Stimulated activated naive CD4-positive, alpha-beta T cell treated with Interleukin-2 at 50 U/mL for 16 hours (primary cell): ENCODE measurements at regions not wholly inside any gene's neighbourhood (a gene's known extent, or its start where the extent isn't known, plus 50 kb on each side); places are given as distances from the start of the nearest gene placed in this dataset.
"Not testable (repeated sequence)": the region's sequence is repeated elsewhere in the genome, so short reads cannot be mapped to it uniquely, and the experiment has no call there.

Source experiments
- DNase-seq: peaks from one replicate; lab custom pipeline; 2025; lab: John Stamatoyannopoulos, UW

DNA sequence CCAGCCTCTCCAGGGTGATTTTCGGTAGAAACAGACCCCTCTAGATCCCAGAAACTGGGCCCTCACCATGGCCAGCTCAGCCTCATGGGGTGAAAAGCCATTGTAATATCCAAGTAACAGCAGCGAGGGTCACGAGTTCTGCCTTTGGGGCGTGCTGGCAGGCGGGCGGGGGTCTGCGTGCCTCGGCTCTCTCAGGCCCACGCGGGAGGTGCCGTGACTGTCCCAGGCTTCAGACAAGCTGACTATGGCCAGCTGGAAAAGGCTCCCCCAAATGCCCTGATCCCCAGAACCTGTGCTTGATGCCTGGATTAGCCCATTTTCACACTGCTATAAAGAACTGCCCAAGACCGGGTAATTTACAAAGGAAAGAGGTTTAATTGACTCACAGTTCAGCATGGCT is 160.2 kb downstream of the LAT start:
- not testable (repeated sequence) for DNase-seq

DNA sequence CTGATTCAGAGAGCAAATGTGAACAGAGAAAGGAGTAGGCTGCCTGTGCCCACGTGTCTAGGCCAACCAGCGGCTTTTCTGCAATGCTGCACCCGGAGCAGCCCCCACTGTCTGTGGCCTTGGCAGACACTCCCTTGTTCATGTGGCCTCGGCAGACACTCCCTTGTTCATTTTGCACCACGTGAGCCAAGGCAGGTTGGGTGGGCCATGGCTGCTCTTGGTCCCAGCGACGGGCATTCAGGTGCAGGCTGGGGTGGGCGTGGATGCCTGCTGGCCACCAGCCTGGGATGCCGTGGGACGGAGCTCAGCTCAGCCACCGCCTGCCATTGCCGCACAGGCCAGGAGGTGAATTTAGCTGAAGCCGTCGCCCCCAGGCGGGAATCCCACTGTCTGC is 159.8 kb downstream of the LAT start:
- DNase-seq, result not testable (repeated sequence)

DNA sequence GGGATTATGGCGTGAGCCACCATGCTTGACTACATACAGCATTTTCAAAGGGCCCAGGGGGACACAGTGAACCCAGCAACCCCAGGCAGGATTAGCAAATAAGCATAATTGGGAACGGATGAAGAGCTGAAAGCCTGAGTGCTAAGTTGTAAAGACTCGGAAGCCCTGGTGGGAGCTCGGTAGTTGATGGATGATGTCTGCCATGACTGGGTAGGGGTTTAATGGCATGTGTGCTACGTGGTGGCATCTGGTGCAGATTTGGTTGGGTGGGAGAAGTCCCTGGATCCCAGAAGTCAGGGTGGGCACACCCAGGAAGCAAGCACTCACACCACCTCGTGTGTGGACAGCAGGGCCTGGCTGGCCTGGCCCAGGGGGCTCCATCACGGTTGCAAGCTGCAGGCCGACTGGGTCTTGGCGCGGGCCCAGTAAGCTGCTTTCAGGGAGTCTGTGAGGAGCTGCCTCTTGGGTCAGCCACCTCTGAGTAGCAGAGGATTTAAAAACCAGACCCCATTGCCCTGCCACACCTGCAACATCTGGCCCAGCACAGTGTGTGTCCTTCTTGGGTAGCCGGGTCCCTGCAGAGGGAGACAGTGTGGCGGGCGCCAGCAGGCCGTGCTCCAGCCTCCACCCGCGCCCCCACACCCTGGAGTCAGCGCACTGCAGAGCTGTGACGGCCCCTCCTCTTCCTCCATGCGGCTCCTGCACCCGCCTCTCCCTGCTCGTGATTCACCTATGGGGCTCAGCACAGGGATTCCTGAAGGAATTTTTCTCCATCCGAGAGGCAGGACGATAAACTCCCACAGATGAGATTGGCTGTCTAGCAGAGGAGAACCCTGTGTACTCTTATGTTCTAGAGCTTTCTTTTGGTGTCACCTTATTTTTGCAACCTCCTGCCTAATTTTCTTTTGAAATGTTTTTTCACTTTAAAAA is 159.2 kb downstream of the LAT start:
- DNase-seq, result not testable (repeated sequence)

DNA sequence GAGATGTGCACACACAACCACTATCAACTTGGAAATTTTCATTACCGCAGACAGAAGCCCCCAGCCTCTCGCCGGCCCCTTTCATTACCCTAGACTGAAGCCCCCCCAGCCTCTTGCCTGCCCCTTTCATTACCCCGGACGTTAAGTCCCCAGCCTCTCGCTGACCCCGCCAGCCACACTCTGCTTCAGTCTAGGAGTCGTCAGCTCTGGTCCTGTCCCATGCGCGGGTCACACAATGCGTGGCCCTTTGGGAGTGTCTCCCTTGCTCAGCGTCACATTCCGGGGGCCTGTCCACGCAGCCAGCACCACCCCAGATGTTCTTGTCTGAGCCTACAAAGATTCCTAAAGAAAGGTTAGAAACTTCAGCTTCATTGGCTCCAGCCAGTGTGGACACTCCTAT is 157.7 kb downstream of the LAT start:
- not testable (repeated sequence) for DNase-seq

DNA sequence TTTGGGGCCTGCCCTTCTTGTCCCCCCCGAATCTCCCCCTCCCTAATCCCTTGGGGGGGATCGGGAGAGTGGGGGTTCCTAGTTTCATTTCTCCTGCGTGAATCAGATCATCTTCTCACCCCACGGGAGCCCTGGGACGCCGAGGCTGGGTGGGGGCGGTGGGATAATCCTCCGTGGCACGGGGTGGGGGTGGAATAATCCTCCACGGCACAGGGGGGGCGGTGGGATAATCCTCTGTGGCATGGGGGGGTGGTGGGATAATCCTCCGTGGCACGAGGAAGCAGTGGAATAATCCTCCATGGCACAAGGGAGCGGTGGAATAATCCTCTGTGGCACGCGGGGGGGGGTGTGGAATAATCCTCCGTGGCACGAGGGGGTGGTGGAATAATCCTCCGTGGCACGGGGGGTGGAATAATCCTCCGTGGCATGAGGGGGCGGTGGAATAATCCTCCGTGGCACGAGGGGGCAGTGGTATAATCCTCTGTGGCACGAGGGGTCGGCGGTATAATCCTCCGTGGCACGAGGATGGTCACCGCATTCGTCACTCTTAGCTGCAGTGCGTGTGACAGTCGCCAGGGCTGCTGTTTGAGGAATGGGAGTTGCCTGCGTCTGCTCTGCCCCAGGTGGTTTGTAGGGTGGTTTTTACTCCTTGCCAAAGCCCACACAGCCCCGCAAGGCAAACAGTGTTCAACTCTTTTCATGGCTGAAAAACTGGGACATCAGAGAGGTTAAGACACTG is 156.9 kb downstream of the LAT start:
- DNase-seq, result no peak

DNA sequence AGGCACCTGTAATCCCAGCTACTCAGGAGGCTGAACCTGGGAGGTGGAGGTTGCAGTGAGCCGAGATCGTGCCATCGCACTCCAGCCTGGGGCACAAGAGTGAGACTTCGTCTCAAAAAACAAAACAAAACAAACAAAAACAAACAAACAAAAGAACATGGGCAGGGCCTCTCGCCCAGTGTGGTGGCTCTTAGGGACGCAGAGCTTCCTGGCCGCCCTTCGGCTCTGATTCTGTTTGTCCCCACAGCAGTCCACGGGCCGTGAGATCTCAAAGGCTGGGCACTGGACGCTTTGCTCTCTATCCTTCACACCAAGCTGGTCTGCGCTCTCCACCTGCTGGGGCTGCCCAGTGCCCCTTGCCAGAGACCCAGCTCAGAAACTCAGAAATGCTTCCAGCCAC is 156.3 kb downstream of the LAT start:
- not testable (repeated sequence) for DNase-seq

DNA sequence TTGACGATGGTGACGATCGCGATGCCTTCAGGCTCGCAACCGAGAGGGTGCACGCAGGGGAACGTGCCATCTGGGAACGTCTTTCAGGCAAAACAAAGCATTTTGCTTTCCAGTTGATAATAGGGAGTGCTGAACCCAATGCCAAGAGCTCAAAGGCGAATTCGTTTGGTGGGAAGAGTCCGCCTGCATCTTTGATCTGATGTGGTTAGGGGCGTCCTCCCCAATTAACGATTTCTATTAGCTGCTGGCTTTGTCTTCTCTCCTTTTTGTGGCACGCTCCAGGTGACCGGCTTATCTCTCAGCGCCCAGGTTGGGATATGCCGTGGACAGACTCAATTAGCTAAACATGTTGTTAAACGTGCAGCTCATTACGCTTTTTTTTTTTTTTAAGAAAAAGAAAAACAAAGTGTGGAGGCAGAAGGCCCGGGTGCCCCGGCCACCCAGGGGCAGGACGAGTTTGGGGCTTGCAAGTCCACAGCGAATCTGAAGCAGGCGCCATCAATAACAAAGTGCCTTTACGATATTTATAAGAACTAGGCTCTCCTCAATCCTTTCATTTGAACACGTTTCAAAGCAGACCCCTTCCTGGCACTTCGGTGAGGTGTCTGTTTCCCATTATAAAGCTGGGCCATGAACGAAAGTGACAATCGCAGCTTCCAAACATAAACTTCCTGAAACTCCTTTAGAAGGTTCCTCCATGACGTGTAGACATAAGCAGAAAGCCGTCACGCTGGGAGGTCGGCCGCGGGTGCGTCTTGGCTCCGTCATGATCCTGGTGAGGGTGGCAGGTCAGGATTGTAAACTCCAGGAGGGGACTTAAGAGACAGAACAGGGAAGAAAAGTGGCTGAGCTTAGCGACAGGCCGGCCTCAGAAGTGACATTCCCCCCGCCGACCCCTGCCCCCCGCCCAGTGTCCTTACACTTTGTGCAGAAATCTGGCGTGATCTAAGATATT is 155.3 kb downstream of the LAT start:
- DNase-seq, result not testable (repeated sequence)

DNA sequence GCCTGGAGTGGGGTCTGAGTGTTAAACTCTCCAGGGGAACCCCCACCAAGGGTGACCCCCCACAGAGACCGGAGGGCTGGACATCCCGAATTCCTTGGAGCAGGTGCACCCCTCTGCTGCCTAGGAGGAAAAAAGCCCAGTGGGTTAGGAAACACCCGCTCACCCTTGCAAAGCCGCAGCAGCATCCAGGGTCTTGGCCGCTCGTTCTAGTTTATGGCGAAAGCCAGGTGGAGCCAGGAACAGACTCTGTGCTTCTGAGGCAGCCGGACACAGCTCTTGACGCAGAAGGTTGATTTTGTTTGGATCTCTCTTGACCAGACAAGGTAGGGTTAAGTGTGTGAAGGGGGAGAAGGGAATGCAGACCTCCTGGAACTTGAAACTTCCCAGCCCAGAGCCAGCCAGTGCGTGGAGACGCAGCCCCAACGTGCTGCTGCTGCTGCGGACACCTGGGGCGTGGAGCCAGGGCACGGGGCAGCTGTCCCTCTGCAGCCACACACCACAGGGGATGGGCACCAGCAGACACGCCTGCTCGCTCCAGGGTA is 154.5 kb downstream of the LAT start:
- no peak for DNase-seq

DNA sequence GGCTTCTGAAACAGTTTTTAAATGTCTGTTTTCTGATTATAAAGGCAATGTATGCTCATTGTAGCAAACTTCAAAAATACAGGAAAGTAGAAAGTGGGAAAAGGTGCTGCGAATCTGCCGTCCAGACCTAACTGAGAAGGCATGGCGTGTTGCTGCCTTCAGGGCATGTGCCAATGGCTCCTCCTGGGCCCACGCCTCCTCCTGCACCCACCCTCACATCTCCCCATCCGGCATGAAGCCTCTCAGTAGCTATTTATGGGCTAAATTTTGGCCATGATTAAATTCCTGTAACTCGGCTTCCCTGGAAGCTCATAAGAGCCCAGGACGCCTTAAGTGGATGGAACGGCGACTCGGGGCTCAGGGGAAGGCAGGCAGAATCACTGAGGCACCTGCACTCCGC is 153.8 kb downstream of the LAT start:
- DNase-seq, result not testable (repeated sequence)

DNA sequence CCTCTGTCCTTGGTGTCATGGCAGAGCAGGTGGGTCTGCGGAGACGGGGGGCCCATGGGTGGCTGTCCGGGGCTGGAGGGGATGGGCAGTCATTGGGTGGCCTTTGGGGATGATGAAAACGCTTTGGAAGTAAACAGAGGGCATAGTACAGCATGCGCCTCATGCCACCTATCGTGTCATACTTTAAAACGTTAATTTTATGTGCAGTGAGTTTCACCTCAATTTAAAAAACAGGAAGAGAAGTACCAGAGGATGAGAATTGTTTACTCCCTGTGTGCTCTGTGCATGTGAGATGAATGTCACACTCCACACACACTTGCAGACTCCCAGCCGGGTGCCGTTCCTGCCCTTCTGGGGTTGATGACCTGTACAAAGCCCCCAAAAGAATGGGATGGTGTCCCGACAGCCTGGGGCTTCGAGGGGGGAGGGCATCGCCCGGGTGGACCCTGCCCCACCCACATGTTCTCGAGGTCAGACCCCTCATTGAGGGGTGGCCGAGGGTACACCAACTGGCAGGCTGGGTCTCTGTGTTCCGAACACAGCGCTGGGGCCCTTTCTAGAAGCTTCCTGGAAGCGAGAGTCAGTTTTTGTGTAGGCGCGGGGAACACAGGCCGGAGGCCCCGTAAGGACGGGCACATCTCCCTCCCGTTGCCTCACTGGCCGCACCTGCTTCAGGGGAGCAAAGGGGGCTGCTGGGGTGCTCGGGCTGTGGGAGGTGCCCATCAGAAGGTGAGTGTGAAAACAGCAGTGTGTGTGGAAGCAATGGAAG is 153.2 kb downstream of the LAT start:
- not testable (repeated sequence) for DNase-seq

DNA sequence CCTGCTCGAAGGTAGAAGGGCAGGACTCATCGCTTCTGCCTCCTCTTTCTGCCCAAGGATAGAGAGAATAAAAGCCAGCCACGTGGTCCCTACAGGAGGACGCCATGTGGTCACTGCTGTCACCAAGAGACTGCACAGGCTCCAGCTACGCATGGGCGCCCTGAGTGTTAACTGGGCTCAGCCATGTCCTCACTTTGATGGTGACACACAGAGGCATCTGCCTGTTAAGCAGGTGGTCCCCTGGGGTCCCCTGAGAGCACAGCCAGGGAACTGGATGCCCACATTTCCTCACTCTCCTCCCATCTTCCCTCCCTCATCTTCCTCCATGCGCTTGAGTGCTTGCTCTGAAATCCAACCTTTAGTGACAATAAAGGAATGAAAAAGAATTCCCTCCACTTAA is 152.6 kb downstream of the LAT start:
- DNase-seq, result not testable (repeated sequence)

DNA sequence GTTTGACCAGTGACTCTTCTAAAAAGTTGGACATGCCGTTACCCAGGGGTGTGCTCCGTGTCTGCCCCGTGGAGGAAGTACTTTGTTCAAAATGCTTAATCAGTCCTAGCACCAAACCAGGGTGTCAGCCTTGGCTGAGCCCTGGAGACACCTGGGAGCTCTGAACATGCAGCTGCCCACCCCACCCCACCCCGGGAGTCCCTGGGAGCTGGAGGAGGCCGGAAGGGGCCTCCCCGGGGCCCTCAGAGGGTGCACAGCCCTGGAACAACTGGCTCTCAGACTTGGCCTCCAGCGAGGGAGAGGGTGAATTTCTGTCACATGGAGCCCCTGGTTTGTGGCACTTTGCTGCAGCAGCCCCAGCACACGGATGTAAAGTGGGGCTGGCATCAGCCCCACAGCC is 152.1 kb downstream of the LAT start:
- not testable (repeated sequence) for DNase-seq

DNA sequence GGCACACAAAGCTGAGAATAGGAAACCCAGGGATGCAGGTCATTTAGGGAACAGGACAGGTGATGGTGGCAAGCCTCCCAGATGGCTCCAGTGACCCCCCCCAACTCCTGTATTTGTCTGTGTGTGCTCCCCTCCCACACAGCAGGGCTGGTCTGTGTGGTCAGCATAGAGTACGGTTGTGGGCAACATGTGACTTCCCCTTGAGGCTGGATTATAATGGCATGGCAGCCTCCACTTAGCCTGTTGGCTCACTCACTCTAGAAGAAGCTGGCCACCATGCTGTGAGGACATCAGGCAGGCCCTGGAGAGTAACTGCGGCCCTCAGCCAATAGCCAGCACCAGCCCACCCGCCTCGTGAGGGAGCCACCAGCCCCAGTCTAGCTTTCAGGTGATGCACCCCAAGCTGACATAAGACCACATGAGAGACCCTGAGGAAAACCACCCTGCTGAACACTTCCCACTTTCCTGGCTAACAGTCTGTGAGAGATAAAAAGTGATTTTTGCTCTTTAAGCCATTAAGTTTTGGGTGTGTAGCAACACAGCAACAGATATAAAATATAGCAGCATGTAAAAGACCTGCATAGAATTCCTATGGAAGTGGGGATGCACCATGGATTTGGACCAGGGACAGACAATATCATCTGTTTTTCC is 151.3 kb downstream of the LAT start:
- DNase-seq, result not testable (repeated sequence)

DNA sequence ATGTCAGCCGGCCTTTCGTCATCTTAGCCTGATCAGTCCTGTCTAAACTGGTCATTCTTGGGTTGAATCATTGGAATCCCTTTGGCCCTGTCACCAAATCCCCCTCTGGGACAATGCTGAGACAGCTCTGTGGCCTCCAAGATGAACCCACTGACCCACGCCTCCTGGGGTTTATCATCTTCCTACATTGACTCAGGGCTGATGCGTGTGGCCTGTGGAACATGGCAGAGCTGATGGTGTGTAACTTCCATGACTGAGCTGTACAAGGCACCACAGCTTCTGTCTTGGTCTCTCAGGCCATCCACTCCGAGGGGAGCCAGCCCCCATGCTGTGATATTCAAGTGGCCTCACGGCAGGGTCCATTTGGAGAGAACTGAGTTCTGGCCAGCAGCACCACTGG is 150.2 kb downstream of the LAT start:
- DNase-seq, result not testable (repeated sequence)

DNA sequence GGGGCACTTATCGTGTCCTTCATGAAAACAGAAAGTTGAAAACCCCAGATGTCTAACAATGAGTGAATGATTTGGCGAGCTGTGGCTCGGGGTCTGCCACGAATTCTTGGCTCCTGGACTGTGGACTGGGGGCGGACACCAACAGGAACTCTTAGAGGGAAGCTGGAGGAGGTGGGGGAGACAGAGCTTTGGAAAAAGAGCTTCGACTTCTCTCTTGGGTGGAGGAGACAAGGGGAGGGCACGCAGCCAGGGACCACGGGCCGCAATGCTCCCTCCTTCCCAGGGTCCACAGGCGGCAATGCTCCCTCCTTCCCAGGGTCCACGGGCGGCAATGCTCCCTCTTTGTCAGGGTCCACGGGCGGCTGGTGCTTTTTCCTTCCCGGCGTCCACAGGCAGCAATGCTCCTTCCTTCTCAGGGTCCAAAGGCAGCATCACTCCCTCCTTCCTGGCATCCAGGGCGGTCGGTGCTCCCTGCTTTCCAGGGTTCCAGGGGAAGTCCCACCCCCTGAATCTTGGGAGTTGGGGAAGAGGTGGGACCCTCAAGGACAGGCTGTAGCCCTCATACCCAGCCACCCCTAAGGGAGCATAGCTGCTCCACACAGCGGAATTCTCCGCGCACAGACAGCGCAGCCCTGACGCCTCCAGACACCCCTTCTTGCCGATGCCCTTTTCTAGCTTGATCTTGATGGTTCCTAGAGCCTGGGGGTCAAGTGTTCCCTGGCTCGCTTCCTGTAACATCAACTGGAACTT is 149.0 kb downstream of the LAT start:
- not testable (repeated sequence) for DNase-seq

DNA sequence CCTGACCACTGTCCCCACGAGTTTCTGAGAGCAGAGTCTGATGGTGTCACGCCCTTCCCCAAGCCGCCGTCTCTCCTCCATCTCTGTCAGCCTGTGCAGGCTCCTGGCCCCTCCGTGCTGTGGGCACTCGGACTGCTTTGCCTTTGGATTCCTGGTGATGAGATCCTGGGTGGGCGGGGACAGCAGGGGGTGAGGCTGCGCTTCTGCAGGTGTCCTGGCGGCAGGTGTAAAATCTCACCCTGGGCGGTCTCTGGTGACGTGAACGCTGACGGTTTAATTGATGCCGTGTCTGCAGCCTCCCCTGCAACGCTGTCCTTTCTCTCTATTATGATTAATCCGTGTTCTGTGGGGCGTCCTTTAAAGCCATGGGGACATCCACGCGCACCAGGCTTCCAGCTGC is 148.0 kb downstream of the LAT start:
- DNase-seq, result not testable (repeated sequence)

DNA sequence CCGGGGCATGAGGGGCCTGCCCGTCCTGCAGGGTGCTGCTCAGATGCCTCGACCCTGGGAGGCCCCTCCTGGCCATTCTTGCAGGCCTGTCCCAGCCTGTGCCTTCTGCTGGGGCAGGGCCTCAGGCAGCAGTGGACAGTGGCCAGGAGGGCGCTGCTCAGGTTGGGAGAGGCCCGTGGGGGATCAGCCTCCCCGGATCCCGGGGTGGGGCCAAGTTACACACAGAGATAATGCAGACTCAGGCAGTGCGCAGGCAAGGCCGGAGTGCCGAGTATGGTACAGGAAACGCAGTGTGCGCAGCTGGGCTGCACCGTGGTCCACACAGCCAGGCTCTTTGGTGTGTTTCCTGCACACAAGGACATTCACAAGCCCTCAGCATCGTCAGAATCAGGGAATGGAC is 147.6 kb downstream of the LAT start:
- DNase-seq, result not testable (repeated sequence)

DNA sequence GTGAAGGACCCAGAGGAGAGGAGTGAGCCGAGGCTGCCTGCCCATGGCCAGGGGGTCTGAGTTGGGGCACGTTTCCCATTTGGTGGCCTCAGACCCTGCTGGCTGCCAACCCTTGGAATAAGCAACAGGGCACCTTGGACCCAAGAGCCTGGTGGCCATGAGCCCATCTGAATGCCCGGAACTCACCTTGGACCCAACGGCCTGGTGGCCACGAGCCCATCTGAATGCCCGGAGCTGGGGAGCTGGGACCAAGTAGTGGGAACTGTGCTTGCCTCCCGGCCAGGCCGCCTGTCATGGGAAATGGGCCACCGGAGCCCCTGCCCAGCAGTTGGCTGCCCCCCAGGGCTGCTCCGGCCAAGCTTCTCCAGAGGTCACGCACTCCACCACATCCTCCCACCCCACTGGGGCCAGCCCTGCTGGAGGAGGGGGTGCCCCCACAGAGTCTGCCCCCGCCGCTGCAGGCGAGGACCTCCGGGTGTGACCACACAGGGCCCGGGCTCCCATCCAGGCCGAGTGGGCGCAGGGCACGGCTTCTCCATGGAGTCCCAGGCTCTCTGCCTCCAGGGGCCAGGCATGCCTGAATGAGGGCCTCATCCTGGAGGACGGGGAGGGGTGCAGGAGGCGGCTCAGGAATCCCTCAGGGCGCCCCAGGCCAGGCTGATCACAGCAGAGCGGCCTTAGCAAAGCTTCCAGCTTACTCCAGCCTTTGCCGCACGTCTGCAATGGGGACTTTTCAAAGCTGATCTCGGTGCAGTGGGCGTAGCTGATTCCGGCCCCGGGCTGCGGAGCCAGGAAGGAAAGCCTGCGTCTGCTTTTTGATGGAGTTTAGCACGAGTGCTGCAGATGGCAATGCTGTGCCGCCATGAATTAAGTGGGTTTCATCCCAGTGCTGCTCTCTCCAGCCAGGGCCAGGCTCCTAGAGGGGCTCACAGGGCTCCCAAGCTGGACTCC is 146.3 kb downstream of the LAT start:
- DNase-seq, result not testable (repeated sequence)
